Uterus (tissue), 3 donors: ENCODE measurements at regions not wholly inside any gene's neighbourhood (a gene's known extent, or its start where the extent isn't known, plus 50 kb on each side); places are given as distances from the start of the nearest gene placed in this dataset.

Experiments
- DNase-seq, 2 donors: peaks; one replicate each; pipeline ENCODE4 v3.0.0-alpha.2; 2019 to 2020
- H3K27ac ChIP-seq, 2 donors: fragments of 200-600 bp; sonication (generic); 1 replicate in 1 of 2; 2 replicates in 1 of 2; pipeline ENCODE4 v1.5.1; 2016 to 2018
- H3K27me3 ChIP-seq, 2 donors: fragments of 200-600 bp; sonication (generic); one replicate each; pipeline ENCODE4 v1.5.1; 2018 to 2019; ENCODE audit warnings: control low read depth in 1 of 2
- H3K36me3 ChIP-seq, 2 donors: fragments of 200-600 bp; sonication (generic); one replicate each; pipeline ENCODE4 v1.5.1; 2019; ENCODE audit warnings: control low read depth in 1 of 2
- H3K4me1 ChIP-seq, 2 donors: fragments of 200-600 bp; sonication (generic); one replicate each; pipeline ENCODE4 v1.5.1; 2018 to 2019; ENCODE audit warnings: control low read depth in 1 of 2
- H3K4me3 ChIP-seq, 2 donors: fragments of 200-600 bp; sonication (generic); 1 replicate in 1 of 2; 2 replicates in 1 of 2; pipeline ENCODE4 v1.5.1; 2018 to 2019; ENCODE audit warnings: mild to moderate bottlenecking in 1 of 2
- H3K9me3 ChIP-seq, 2 donors: fragments of 200-600 bp; sonication (generic); one replicate each; pipeline ENCODE4 v1.5.1; 2019; ENCODE audit warnings: control low read depth in 1 of 2
- CTCF ChIP-seq, 4 experiments: fragments of 200-600 bp in 2 of 4; fragments of 450-650 bp in 2 of 4; sonication (generic) in 2 of 4; IDR thresholded peaks; one replicate each; pipeline ENCODE4 v1.5.1; 2016 to 2019; ENCODE audit warnings: antibody characterized with exemption in 4 of 4, mild to moderate bottlenecking in 2 of 4, moderate library complexity in 1 of 4
- POLR2A ChIP-seq, 2 donors: fragments of 450-650 bp; IDR thresholded peaks; one replicate each; pipeline ENCODE4 v1.6.1; 2016; ENCODE audit warnings: antibody characterized with exemption in 2 of 2, mild to moderate bottlenecking in 1 of 2, moderate library complexity in 1 of 2
- intact Hi-C: fragments of 100-400 bp; cut with DNase I; formaldehyde crosslinking; loops from one replicate; pipeline ENCODE4 v1.15.1; 2023; ENCODE audit warnings: low total_unique reads
- donor health status: DM: yes; HTN: yes; CAD: no.

- intact Hi-C loops: no loop called here
- Histone ChIP-seq H3K4me3 (no peak overlapping the region), H3K27ac (no peak overlapping the region), H3K36me3 (no peaks in the 10 kb centered on the region), H3K9me3 (no peaks in the 10 kb centered on the region), H3K4me1 (no peaks in the 10 kb centered on the region), H3K27me3 (no peaks in the 10 kb centered on the region)
- no peak for DNase-seq
- no peak for TF ChIP-seq POLR2A (IDR thresholded peaks at IDR 0.05)
- TF ChIP-seq CTCF (IDR thresholded peaks at IDR 0.05): no peak
These were observed 64.5 kb downstream of the CYCS start for GRCh38 chr7:25060487-25061055.

- no peaks in the 10 kb centered on the region for H3K27me3 ChIP-seq
- TF ChIP-seq POLR2A (IDR thresholded peaks at IDR 0.05): no peak
- no peak for DNase-seq
- intact Hi-C loops: no loop called here
- H3K4me3 ChIP-seq: no peak overlapping the region
- no peaks in the 10 kb centered on the region for H3K36me3 ChIP-seq
- H3K4me1 ChIP-seq: no peaks in the 10 kb centered on the region
- no peak overlapping the region for H3K27ac ChIP-seq
- H3K9me3 ChIP-seq: no peaks in the 10 kb centered on the region
These were observed 65.5 kb downstream of the CYCS start for GRCh38 chr7:25059576-25059975.

GRCh38 chr7:25056368-25056767 is 68.7 kb downstream of the CYCS start:
- no peaks in the 10 kb centered on the region for H3K4me1 ChIP-seq

GRCh38 chr7:25055520-25056220 is 69.4 kb downstream of the CYCS start:
- intact Hi-C loops: no loop called here
- Histone ChIP-seq H3K4me1 (no peaks in the 10 kb centered on the region), H3K36me3 (no peaks in the 10 kb centered on the region), H3K4me3 (no peak overlapping the region), H3K27me3 (no peaks in the 10 kb centered on the region), H3K27ac (no peak overlapping the region), H3K9me3 (no peaks in the 10 kb centered on the region)
- TF ChIP-seq CTCF (IDR thresholded peaks at IDR 0.05) (no peak), POLR2A (IDR thresholded peaks at IDR 0.05) (no peak)
- no peak for DNase-seq

More at GRCh38 chr7:25056368-25056767, 68.7 kb downstream of the CYCS start:
- no peak overlapping the region for H3K4me3 ChIP-seq
- H3K27me3 ChIP-seq: no peaks in the 10 kb centered on the region
- TF ChIP-seq CTCF (IDR thresholded peaks at IDR 0.05) (no peak), POLR2A (IDR thresholded peaks at IDR 0.05) (no peak)
- no peaks in the 10 kb centered on the region for H3K9me3 ChIP-seq
- intact Hi-C loops: no loop called here
- H3K27ac ChIP-seq: no peak overlapping the region
- no peak for DNase-seq
- no peaks in the 10 kb centered on the region for H3K36me3 ChIP-seq

GRCh38 chr7:25054819-25055519 is 70.1 kb downstream of the CYCS start:
- intact Hi-C loops: no loop called here

More at GRCh38 chr7:25054819-25055519, 70.1 kb downstream of the CYCS start:
- DNase-seq: no peak
- Histone ChIP-seq H3K27me3 (no peaks in the 10 kb centered on the region), H3K27ac (no peak overlapping the region), H3K4me3 (no peak overlapping the region), H3K36me3 (no peaks in the 10 kb centered on the region), H3K9me3 (no peaks in the 10 kb centered on the region), H3K4me1 (no peaks in the 10 kb centered on the region)
- TF ChIP-seq POLR2A (IDR thresholded peaks at IDR 0.05) (no peak), CTCF (IDR thresholded peaks at IDR 0.05) (no peak)
